ENCODE measurements at regions not wholly inside any gene's neighbourhood (a gene's known extent, or its start where the extent isn't known, plus 50 kb on each side); places are given as distances from the start of the nearest gene placed in this dataset.

DNA sequence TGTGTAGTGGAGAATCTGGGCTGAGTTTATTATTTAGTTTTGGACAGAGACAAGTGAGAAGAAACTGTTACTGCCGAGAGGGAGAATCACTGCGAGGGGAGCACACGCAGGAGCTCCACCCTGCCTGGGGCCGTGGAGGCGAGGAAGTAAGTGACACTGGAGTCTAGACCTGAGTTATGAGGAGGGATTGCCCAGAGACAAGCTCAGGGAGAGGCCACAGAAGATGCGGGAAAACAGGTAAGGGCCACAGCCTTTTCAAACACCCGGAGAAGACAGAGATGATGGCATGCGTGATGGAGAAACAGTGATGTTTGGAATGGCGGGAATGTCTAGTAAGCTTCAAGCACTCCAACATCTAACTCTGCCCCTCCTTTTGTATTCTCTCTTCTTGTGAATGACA is 84.1 kb downstream of the TNFSF11 start:
- no peak for DNase-seq

- no peak for DNase-seq
Measured at GRCh38 chr13:42660333-42660965, 86.5 kb downstream of the TNFSF11 start.

DNA sequence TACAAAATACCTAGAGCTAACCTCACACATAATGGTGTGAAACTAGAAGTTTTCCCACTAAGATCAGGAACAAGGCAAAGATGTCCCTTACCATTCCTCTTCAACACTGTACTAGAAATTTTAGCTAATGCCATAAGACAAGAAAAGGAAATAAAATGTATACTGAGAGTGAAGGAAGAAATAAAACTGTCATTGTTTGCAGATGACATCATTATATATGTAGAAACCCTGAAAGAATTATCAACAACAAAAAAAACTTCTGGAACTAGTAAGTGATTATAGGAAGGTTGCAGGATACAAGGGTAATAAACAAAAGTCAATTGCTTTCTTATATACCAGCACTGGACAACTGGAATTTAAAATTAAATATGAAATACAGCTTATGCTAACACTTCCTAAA is 93.7 kb downstream of the TNFSF11 start:
- no peak for DNase-seq

DNA sequence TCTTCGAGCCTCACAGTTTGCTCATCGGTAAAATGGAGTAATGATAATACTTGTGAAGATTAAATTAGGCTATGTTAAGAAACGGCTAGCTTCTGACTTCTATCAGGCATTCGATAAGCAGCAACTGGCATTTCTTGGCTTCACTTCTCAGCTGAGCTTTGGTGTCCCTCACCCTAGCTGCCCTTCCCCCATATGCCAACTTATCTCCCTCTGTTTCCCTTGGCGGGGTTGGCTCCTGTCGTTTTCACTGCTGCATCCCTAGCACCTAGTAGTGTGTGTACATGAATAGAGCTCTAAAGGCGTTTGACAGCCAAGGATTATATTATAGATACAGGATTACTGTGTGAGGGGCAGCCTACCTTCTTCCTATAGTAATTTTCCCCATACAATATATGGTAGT is 97.5 kb downstream of the TNFSF11 start:
- no peak for DNase-seq

DNA sequence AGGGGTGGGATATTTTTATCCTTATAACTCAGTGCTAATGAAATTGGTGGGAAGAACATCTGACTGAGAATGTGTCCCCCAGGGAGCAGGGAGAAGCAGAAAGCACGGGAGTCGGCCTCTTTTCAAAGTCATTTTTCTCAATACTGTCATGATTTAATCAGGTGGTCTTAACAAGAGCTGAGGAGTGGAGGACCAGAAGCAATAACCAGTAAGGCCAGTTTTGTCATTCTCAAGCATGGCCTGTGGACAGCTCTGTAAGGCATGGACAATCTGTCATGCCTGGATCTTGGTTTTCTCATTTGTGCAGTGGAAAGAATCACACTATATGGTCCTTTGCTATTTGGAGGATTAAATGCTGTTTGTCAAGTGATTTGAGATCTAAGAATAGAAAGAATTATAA is 99.7 kb downstream of the TNFSF11 start:
- no peak for DNase-seq

GRCh38 chr13:42680748-42681147 is 100.6 kb upstream of the FAM216B start:
- DNase-seq, result no peak

DNA sequence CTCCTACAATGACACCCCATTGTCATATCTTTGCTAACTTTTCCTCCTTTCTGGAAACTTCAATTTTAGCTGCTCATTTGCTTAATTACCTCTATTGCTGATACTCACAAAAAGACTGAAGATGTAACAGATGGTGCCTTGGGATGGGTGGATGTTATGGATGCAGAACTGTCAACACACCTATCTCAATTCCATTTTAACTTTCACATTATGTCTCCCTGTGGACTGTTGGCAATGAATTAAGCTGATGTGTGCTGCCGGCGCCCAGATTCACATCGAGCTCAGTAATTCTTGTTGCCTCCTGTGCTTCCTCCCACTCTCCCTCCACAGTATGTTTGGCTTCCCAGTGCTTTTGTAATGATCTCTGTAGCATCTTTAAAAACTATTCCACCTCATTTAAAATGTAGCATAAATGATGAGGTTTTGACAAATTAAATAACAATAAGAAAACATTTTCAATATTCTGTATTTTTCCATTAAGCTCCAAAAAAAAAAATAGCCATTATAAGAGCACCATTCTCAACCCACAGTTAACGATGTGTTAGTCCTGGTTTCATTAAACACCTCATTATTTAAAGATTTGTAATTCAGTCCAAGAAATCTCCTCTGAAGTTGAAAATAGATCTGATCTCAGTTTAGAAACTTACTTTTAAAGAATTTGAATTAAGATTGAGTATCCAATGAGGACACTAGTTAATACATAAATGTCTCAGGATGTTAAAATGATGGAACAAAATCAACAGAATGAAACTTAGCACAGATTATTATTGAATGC is 99.9 kb upstream of the FAM216B start:
- DNase-seq, result no peak

GRCh38 chr13:42684226-42684625 is 97.2 kb upstream of the FAM216B start:
- no peak for DNase-seq

- DNase-seq, result no peak
Measured at GRCh38 chr13:42685751-42686150, 95.6 kb upstream of the FAM216B start.

DNA sequence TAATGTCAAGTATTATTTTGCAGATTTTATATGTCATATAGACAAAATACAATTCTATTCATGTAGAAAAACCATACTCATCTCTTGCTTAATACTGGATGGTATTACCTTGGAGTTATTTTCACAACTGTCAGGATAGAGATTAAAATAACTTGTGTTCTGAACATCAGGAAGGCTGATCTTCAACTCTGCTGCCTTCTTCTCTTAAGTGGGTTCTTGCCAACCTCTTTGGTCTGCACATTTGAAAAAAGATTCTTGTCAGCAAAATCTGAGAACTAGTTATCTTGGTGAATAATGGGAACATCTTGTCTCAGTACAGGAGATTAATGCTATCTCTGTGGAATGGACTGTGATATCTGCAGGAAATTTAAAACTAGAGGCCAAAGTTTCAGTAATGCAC is 95.2 kb upstream of the FAM216B start:
- DNase-seq, result no peak

GRCh38 chr13:42688821-42689220 is 92.6 kb upstream of the FAM216B start:
- no peak for DNase-seq

GRCh38 chr13:42696191-42696590 is 85.2 kb upstream of the FAM216B start:
- DNase-seq, result no peak

- no peak for DNase-seq
Measured at GRCh38 chr13:42699912-42700311, 81.5 kb upstream of the FAM216B start.

GRCh38 chr13:42702716-42703115 is 78.7 kb upstream of the FAM216B start:
- DNase-seq, result no peak

DNA sequence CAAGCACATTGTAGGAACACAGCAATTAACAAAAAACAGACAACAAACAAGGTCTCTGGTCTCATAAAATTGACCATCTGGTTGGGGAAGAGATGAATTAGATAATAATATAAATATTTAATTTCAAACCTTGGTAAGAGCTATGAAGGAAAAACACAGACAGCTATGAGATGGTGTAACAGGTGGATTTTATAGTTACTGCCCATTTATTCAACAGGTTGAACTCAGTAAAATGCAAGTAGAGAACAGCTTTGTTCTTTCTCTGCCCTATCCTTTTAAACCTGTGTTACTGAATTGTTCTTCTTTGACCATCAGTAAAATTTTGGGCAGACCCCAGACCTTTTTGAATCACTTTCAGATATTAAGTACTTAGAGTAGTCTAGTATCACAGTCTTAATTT is 77.6 kb upstream of the FAM216B start:
- DNase-seq, result no peak

- DNase-seq, result no peak
Measured at GRCh38 chr13:42706286-42706685, 75.1 kb upstream of the FAM216B start.

DNA sequence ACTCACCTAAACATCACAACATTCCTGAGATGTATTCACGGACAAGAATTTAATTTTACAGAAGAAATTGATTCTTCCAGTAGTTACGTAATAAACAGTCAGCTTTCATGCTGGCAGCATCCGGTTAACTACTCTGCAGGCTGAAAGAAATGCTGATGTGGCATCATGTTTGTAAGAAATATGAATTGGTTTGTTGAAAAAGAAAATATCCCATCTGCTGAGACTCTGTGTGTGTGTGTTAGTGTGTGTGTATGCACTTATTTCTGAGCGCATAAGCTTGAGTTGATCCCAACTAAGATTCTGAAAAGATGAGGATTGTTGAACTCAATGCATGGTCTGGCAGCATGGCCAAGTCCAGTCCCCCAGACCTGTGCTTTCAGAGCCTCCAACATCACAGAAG is 74.3 kb upstream of the FAM216B start:
- DNase-seq, result no peak

DNA sequence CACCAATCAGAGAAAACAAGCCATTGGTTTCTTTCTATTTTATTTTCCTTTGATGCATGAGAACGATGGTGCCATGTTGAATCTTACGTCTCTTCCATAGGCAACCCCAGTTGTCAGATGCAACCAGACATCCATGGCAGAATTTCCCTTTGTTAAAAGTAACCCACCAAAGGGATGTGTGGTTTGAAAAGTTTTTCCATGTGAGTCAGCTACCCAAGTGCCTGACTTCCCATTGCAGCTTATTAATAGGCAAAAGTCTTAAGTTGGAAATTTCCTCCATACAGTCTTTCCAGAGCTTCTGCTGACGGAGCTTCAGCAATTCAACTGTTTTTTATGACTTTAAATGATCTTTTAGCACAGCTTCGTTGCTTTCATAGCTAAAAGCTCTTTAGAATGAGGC is 73.8 kb upstream of the FAM216B start:
- no peak for DNase-seq

DNA sequence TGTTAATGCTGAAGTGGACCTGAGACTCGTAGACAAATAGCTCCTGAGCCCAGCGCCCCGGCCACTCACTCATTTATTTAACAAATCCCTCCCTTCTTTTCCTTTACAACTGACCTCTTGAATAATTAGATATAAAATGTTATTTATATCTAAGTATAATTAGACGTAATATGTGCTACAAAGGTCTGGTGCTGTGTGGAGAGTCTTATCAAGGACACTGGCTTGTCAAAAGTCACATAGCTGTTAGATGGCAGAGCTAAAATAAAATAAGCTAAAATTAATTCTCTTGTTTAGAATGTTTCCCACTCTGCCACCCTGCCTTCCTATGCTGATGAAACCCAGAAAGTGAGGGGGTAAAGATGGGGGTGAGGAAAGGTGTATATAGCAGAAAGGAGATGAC is 73.0 kb upstream of the FAM216B start:
- no peak for DNase-seq

DNA sequence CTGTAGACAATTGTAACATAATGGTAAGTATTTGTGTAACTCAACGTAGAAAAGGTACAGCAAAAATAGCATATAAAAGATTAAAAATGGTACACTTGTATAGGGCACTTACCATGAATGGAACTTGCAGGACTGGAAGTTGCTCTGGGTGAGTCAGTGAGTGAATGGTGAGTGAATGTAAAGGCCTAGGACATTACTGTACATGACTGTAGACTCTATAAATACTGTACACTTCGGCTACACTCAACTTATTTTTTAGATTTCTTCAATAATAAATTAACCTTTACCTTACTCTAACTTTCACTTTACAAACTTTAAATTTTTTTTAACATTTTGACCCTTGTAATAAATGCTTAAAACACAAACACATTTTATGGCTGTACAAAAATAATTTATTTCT is 72.1 kb upstream of the FAM216B start:
- no peak for DNase-seq

DNA sequence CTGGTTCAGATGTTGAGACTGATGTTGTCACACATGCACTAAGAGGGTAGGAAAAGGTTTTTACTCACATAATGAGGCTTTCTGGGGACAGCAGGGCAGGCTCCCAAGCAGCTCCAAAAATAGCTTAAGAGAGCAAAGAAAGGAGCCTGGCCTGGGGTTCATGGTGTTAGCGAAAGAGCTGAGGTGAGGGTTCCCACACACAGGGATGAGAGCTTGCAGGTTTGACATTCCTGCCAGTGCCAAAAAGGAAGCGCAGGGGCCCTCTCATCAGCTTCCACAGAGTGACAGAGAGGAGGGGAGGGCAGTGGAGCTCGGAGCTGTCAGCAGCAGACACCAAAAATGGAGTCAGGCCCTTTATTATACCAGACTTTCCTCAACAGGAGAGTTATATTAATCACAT is 65.5 kb upstream of the FAM216B start:
- DNase-seq, result no peak

- no peak for DNase-seq
Measured at GRCh38 chr13:42717176-42717575, 64.2 kb upstream of the FAM216B start.

DNA sequence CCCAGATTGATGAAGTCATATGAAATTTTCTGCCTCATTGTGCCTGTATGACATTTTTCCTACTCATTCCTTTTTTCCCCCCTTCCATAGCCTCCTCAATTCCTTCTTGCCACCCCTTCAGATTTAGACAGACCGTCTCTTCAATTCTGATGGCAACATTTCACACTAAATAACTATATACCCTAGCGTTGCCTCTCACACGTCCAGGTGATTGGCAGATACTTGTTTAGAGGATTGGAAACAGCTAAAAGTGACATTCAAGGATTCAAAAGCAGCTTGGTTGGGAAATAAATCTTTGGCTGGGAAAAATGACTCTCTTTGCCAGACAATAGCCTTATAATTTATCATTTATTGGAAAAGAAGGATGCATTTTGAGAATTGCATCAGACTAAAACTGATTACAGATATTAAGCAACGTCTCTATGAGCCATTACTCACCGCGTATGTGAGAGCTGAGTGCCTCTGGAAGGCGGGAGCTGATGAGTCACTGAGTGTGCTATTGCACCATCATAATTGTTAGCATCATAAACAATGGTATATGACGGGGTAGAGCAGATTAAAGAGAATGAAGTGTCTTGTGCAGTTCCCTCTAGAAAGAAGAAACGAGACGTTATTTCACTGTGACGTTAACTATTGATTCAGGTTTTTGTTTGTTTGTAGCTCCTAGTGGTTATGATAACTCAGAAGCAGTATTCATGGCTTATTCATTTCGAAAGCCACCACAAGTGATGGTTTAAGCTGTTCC is 61.1 kb upstream of the FAM216B start:
- peak; percentile 71 for DNase-seq

DNA sequence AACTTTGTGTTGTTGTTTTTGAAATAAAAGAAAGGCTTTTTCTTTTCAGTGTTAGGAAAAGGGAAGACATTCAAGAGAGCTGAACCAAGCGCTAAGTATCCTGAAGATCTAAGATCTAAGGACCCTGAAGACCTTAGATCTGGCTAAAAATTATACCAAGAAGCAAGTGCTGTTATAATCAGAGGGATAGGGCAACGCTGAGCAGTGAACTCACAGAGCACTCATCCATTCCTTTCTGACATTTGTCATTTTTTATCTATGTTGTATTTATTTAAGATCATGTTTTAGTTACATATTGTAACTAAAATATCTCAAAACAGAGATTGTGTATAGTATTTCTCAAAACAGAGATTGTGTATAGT is 60.5 kb upstream of the FAM216B start:
- DNase-seq, result no peak
